ENCODE measurements at regions not wholly inside any gene's neighbourhood (a gene's known extent, or its start where the extent isn't known, plus 50 kb on each side); places are given as distances from the start of the nearest gene placed in this dataset.

DNA sequence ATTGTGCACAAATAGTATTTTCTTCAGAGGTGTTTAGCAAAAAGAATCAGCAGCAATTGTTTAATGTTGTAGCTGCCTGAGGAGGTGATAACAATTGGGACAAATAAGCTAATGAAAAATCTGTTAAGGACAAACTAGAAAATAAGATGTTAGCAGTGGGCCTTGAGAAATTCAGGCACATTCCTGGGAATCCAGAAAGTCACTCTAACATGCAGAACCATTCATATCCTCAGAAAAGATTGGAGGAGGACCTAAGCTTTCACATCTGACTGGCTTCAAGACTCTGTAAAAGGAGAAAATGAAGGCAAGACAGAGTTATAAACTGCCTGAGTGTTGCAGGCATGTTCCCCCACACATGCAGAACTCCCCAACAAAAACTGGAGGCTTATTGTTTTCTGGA is 353.5 kb upstream of the RGPD4 start:
- Histone ChIP-seq H3K36me3 (ENCODE audit: insufficient read depth) (no peaks in the 10 kb centered on the region), H3K4me1 (ENCODE audit: low read depth, poor library complexity, severe bottlenecking) (no peaks in the 10 kb centered on the region), H3K79me2 (ENCODE audit: insufficient read depth, low read depth) (no peaks in the 10 kb centered on the region), H3K27me3 (ENCODE audit: insufficient read depth, low read depth) (no peaks in the 10 kb centered on the region), H2AFZ (ENCODE audit: low read depth) (no peak overlapping the region), H3K27ac (no peak overlapping the region), H4K20me1 (ENCODE audit: insufficient read depth) (no peaks in the 10 kb centered on the region), H3K9ac (no peak overlapping the region), H3K4me3 (IDR thresholded peaks at IDR 0.05; ENCODE audit: insufficient read depth, low read depth, low read length) (no peak overlapping the region), H3K4me2 (no peak overlapping the region)
- TF ChIP-seq, protein P1, sequence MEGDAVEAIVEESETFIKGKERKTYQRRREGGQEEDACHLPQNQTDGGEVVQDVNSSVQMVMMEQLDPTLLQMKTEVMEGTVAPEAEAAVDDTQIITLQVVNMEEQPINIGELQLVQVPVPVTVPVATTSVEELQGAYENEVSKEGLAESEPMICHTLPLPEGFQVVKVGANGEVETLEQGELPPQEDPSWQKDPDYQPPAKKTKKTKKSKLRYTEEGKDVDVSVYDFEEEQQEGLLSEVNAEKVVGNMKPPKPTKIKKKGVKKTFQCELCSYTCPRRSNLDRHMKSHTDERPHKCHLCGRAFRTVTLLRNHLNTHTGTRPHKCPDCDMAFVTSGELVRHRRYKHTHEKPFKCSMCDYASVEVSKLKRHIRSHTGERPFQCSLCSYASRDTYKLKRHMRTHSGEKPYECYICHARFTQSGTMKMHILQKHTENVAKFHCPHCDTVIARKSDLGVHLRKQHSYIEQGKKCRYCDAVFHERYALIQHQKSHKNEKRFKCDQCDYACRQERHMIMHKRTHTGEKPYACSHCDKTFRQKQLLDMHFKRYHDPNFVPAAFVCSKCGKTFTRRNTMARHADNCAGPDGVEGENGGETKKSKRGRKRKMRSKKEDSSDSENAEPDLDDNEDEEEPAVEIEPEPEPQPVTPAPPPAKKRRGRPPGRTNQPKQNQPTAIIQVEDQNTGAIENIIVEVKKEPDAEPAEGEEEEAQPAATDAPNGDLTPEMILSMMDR (conservative IDR thresholded peaks at IDR 0.05; ENCODE audit: low read depth, low read length), result no peak

DNA sequence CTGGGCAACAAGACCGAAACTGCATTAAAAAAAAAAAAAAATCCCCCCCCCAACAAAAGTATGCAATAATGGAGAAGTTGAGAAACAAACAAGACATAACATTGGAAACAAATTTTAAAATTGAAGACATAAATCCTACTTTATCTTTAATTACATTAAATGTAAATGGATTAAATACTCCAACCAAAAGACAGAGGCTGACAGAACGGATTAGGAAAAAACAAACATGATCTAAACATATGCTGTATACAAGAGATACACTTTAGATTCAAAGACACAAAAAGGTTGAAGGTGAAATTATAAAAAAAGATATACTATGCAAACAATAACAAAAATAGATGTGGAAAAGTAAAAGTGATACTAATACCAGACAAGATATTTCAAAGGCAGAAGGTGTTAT is 350.8 kb upstream of the RGPD4 start:
- Histone ChIP-seq H3K27me3 (ENCODE audit: insufficient read depth, low read depth) (no peaks in the 10 kb centered on the region), H2AFZ (ENCODE audit: low read depth) (no peak overlapping the region), H3K4me2 (no peak overlapping the region), H3K4me1 (ENCODE audit: low read depth, poor library complexity, severe bottlenecking) (no peaks in the 10 kb centered on the region), H3K36me3 (ENCODE audit: insufficient read depth) (no peaks in the 10 kb centered on the region), H3K4me3 (IDR thresholded peaks at IDR 0.05; ENCODE audit: insufficient read depth, low read depth, low read length) (no peak overlapping the region), H4K20me1 (ENCODE audit: insufficient read depth) (no peaks in the 10 kb centered on the region), H3K27ac (no peak overlapping the region), H3K79me2 (ENCODE audit: insufficient read depth, low read depth) (no peaks in the 10 kb centered on the region), H3K9ac (no peak overlapping the region)
- TF ChIP-seq, protein P1 (conservative IDR thresholded peaks at IDR 0.05; ENCODE audit: low read depth, low read length), result no peak

DNA sequence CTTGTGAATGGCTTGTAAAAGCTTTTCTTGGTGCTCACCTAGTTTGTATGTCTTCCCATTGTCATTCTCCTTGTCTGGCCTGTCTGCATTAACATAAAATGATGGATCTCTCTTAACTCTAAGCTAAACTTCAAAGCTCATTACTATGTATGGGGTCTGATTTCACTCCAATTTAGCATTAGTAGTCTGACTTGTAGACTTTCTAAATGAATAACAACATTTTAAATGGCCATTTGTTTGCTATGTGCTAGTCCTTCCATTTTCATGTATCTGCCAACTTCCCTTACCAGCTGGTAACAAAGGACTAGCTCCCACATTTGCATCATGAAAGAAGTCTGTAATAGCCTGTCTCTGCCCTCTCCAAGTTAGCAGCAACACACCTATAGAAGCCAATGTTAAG is 324.2 kb upstream of the RGPD4 start:
- no peaks in the 10 kb centered on the region for H3K79me2 ChIP-seq (ENCODE audit: insufficient read depth, low read depth)
- no peaks in the 10 kb centered on the region for H3K4me1 ChIP-seq (ENCODE audit: low read depth, poor library complexity, severe bottlenecking)
- TF ChIP-seq, protein P1 (conservative IDR thresholded peaks at IDR 0.05; ENCODE audit: low read depth, low read length), result no peak
- no peak overlapping the region for H3K27ac ChIP-seq
- no peak overlapping the region for H3K9ac ChIP-seq
- H3K36me3 ChIP-seq (ENCODE audit: insufficient read depth), result no peaks in the 10 kb centered on the region
- H4K20me1 ChIP-seq (ENCODE audit: insufficient read depth), result no peaks in the 10 kb centered on the region
- no peaks in the 10 kb centered on the region for H3K27me3 ChIP-seq (ENCODE audit: insufficient read depth, low read depth)
- no peak overlapping the region for H3K4me3 ChIP-seq (IDR thresholded peaks at IDR 0.05; ENCODE audit: insufficient read depth, low read depth, low read length)
- no peak overlapping the region for H3K4me2 ChIP-seq
- H2AFZ ChIP-seq (ENCODE audit: low read depth), result no peak overlapping the region

DNA sequence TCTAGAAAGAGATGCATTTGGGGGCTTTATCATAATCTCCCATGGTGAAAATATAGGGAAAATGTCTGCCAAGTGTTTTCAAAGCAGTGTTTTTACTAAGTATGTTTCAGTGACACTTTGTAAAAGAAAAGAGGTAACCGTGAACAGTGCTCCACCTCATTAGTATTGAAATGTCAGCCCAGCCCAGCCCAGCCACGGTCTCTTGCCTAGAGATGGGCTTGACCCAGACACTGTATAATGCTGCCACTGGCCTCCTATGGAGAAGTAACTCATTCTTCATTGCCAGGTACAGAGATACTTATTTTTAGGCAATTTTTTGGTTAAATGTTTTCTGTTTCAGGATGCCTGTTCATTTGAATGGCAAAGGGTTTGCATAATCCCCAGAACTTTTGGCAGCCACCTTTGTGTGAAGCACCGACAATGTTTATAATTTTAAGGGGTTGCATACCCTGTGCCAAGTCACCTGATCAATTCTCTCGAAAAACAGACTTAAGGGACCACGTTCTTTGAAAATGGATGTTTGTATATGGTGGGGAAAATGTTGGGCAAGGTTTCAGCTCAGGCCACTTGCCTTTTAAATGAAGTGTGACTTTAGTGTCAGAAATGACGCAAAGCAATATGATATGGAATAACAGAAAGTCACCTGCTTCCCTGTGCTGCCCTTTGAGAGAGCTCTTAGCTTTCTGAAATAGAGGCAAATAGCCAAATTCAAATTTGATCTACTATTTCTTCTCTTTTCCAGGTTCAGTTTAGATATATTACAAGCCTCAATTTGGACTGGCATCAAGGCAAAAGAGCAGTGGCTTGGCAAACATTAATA is 314.5 kb upstream of the RGPD4 start:
- no peaks in the 10 kb centered on the region for H3K4me1 ChIP-seq (ENCODE audit: low read depth, poor library complexity, severe bottlenecking)
- no peak overlapping the region for H2AFZ ChIP-seq (ENCODE audit: low read depth)
- H3K27me3 ChIP-seq (ENCODE audit: insufficient read depth, low read depth), result no peaks in the 10 kb centered on the region
- no peaks in the 10 kb centered on the region for H3K79me2 ChIP-seq (ENCODE audit: insufficient read depth, low read depth)
- H4K20me1 ChIP-seq (ENCODE audit: insufficient read depth), result no peaks in the 10 kb centered on the region
- H3K36me3 ChIP-seq (ENCODE audit: insufficient read depth), result no peaks in the 10 kb centered on the region
- H3K27ac ChIP-seq, result no peak overlapping the region
- H3K4me3 ChIP-seq (IDR thresholded peaks at IDR 0.05; ENCODE audit: insufficient read depth, low read depth, low read length), result no peak overlapping the region
- H3K9ac ChIP-seq, result no peak overlapping the region
- no peak overlapping the region for H3K4me2 ChIP-seq
- TF ChIP-seq, protein P1 (conservative IDR thresholded peaks at IDR 0.05; ENCODE audit: low read depth, low read length), result no peak
